PC-9 (cell line): ENCODE measurements at regions not wholly inside any gene's neighbourhood (a gene's known extent, or its start where the extent isn't known, plus 50 kb on each side); places are given as distances from the start of the nearest gene placed in this dataset.

Experiments used
- EZH2 ChIP-seq: fragments of 200-600 bp; sonication (generic); IDR thresholded peaks from 2 replicates; pipeline ENCODE4 v1.8.0; 2017; ENCODE audit warnings: antibody characterized with exemption, low read depth
- TF ChIP-seq, protein P1 (sequence below): fragments of 200-600 bp; sonication (generic); conservative IDR thresholded peaks from 2 replicates; pipeline ENCODE4 v1.6.1; 2017; ENCODE audit warnings: mixed run types, antibody characterized with exemption, mild to moderate bottlenecking, moderate library complexity

DNA sequence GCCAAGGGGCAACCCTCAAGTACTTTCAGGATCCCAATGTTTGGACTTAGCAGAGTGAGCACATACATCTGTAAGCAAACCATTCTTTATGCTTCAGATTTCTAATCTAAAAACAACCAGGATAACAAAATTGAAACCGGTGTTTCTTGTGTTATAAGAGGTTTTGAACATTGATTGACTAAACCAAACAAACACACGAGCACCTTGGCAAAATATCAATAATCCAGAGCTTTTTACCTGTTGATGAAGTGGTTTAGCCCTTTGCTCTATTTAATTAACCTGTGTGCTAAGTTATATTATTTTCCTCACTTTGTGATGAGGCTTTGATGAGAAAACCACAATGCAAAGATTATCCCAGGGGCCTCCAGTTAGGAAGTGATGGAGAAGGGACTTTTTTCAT lies 255.3 kb upstream of the CXXC4 start:
- no peak for TF ChIP-seq EZH2
- TF ChIP-seq, protein P1, sequence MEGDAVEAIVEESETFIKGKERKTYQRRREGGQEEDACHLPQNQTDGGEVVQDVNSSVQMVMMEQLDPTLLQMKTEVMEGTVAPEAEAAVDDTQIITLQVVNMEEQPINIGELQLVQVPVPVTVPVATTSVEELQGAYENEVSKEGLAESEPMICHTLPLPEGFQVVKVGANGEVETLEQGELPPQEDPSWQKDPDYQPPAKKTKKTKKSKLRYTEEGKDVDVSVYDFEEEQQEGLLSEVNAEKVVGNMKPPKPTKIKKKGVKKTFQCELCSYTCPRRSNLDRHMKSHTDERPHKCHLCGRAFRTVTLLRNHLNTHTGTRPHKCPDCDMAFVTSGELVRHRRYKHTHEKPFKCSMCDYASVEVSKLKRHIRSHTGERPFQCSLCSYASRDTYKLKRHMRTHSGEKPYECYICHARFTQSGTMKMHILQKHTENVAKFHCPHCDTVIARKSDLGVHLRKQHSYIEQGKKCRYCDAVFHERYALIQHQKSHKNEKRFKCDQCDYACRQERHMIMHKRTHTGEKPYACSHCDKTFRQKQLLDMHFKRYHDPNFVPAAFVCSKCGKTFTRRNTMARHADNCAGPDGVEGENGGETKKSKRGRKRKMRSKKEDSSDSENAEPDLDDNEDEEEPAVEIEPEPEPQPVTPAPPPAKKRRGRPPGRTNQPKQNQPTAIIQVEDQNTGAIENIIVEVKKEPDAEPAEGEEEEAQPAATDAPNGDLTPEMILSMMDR = no peak
